Liver (tissue), 3 donors: ENCODE measurements at regions not wholly inside any gene's neighbourhood (a gene's known extent, or its start where the extent isn't known, plus 50 kb on each side); places are given as distances from the start of the nearest gene placed in this dataset.

Experiments
- FOXA1 ChIP-seq: IDR thresholded peaks from 2 replicates; pipeline ENCODE4 v1.6.1; 2016; ENCODE audit warnings: antibody characterized with exemption
- TAF1 ChIP-seq: conservative IDR thresholded peaks from 2 replicates; pipeline ENCODE4 v1.6.1; 2016; ENCODE audit warnings: antibody characterized with exemption, mild to moderate bottlenecking
- TF ChIP-seq, protein P1 (sequence below): fragments of 150-350 bp; IDR thresholded peaks from 2 replicates; pipeline ENCODE4 v1.5.1; 2017; ENCODE audit warnings: improper control_type of control experiment, low read depth, low read length; ENCODE audit not compliant: missing input control
- donor health status: healthy.
- donor health status: healthy.

DNA sequence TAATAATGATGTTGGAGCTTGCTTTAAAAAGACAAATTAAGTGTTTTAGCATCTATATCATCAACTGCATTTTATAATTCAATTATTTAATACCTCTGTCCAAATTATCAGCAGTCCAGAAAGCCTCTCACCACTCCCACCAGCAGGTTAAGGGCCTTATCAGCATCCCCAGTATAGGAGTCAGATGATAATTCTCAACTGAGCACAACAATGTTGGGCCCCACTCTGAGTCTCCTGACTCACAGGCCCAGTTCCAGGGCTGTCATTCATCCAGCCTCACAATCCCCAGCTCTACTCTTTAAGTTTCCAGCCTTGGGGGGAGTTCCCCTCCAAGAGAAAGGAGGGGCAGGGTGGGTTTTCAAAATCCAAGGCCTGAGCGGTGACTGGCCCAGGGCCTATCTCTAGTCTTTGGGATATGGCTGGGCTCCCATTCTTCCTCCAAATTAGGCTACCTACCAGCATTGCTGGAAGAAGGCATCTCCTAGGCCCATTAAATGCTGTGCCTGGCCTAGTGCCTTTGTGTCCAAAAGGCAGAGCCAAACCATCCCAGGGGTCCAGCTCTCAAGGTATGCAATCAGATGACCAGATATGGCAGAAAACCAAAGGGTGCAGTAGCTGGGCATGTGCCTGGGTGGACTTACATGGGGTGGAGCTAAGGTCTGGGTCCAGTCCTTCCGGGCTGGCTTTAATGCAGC is 134.1 kb downstream of the GLUL start:
- TF ChIP-seq FOXA1 (no peak), TAF1 (no peak)
- TF ChIP-seq, protein P1, sequence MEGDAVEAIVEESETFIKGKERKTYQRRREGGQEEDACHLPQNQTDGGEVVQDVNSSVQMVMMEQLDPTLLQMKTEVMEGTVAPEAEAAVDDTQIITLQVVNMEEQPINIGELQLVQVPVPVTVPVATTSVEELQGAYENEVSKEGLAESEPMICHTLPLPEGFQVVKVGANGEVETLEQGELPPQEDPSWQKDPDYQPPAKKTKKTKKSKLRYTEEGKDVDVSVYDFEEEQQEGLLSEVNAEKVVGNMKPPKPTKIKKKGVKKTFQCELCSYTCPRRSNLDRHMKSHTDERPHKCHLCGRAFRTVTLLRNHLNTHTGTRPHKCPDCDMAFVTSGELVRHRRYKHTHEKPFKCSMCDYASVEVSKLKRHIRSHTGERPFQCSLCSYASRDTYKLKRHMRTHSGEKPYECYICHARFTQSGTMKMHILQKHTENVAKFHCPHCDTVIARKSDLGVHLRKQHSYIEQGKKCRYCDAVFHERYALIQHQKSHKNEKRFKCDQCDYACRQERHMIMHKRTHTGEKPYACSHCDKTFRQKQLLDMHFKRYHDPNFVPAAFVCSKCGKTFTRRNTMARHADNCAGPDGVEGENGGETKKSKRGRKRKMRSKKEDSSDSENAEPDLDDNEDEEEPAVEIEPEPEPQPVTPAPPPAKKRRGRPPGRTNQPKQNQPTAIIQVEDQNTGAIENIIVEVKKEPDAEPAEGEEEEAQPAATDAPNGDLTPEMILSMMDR = no peak
